K562 (cell line): ENCODE measurements at regions not wholly inside any gene's neighbourhood (a gene's known extent, or its start where the extent isn't known, plus 50 kb on each side); places are given as distances from the start of the nearest gene placed in this dataset.

Source experiments
- ATAC-seq: fragments of 200-7000 bp; cut with Tn5 transposase; 3 replicates; pipeline ENCODE4 v1.9.1; 2020; ENCODE audit warnings: moderate library complexity
- BruUV-seq: library from RNA; stranded (reverse); fragments of 400-500 nt; replicated peaks from 2 replicates; lab custom pipeline; 2021; lab: Mats Ljungman, UMichigan
- CTCF ChIA-PET: fragments of 300-600 bp; formaldehyde crosslinking; extraction: SDS; loops from one replicate; lab custom pipeline; 2021; ENCODE audit warnings: low intra/inter-chr PET ratio; lab: Yijun Ruan, JAX
- POLR2A ChIA-PET: fragments of 300-600, 350-650 bp; sonication (Branson Sonifier 250); formaldehyde crosslinking; extraction: SDS; loops from one replicate; lab custom pipeline; 2021; ENCODE audit warnings: antibody characterized with exemption, inconsistent platforms; lab: Yijun Ruan, JAX
- DNase-seq, 4 experiments: peaks; one replicate each; pipeline versions ENCODE4 v3.0.0 to v3.0.0-alpha.2; 2011 to 2018; ENCODE audit warnings: low spot score in 3 of 4, mixed read lengths in 3 of 4; ENCODE audit errors: extremely low read depth in 1 of 4
- FAIRE-seq: peaks from 2 replicates; lab custom pipeline; 2011; peaks lifted over from hg19 to GRCh38; lab: Jason Lieb, UNC
- H2AFZ ChIP-seq: 2 replicates; pipeline ENCODE4 v1.6.0; 2011; ENCODE audit warnings: low read depth, low read length, control low read depth, inconsistent platforms
- H3K27ac ChIP-seq: fragments of 200-600 bp; 3 replicates; pipeline ENCODE4 v1.8.0; 2011; ENCODE audit warnings: low read depth, mild to moderate bottlenecking, control low read depth, inconsistent platforms, low read length, moderate library complexity, mixed read lengths; ENCODE audit errors: extremely low read depth
- H3K27me3 ChIP-seq, 2 experiments: fragments of 300-600 bp in 1 of 2; 2 replicates in 1 of 2; 3 replicates in 1 of 2; pipeline versions ENCODE4 v1.6.0 to v1.8.0; 2011; ENCODE audit warnings: inconsistent platforms in 2 of 2, low read length in 2 of 2, mild to moderate bottlenecking in 1 of 2, mixed read lengths in 1 of 2, moderate library complexity in 1 of 2; ENCODE audit not compliant: control insufficient read depth in 2 of 2, insufficient read depth in 2 of 2
- H3K36me3 ChIP-seq: fragments of 300-600 bp; 3 replicates; pipeline ENCODE4 v1.8.0; 2011; ENCODE audit warnings: mild to moderate bottlenecking, low read length, inconsistent platforms; ENCODE audit not compliant: control insufficient read depth, insufficient read depth
- H3K4me1 ChIP-seq, 2 experiments: fragments of 200-600 bp in 1 of 2; replicated peaks in 1 of 2; 2 replicates in 1 of 2; 3 replicates in 1 of 2; pipeline versions ENCODE4 v1.5.1 to v1.8.0; 2011; ENCODE audit warnings: inconsistent platforms in 2 of 2, low read length in 2 of 2, mild to moderate bottlenecking in 1 of 2, mixed read lengths in 1 of 2, moderate library complexity in 1 of 2; ENCODE audit not compliant: control insufficient read depth in 2 of 2, insufficient read depth in 2 of 2
- H3K4me2 ChIP-seq: 2 replicates; pipeline ENCODE4 v1.6.1; 2011; ENCODE audit warnings: low read length, control low read depth, inconsistent platforms, mixed read lengths; ENCODE audit not compliant: insufficient read depth
- H3K4me3 ChIP-seq: fragments of 200-600 bp; sonication (generic), shearing (Covaris generic); 2 replicates; pipeline ENCODE4 v1.5.1; 2016; ENCODE audit warnings: control low read depth, inconsistent platforms
- H3K79me2 ChIP-seq: fragments of 200-600 bp; 3 replicates; pipeline ENCODE4 v1.8.0; 2011; ENCODE audit warnings: low read length, inconsistent platforms; ENCODE audit not compliant: control insufficient read depth, insufficient read depth
- H3K9ac ChIP-seq, 2 experiments: 2 replicates each; pipeline versions ENCODE4 v1.6.0 to v1.6.1; 2011; ENCODE audit warnings: low read depth in 2 of 2, low read length in 2 of 2, control low read depth in 1 of 2, inconsistent platforms in 1 of 2, mild to moderate bottlenecking in 1 of 2, mixed read lengths in 1 of 2; ENCODE audit not compliant: insufficient read depth in 1 of 2
- H3K9me1 ChIP-seq: one replicate; pipeline ENCODE4 v1.6.0; 2011; ENCODE audit warnings: inconsistent platforms, mild to moderate bottlenecking, low read length, moderate library complexity; ENCODE audit not compliant: control insufficient read depth, insufficient read depth
- H3K9me3 ChIP-seq: replicated peaks from 2 replicates; pipeline ENCODE4 v1.5.1; 2011; ENCODE audit warnings: low read depth, low read length, inconsistent platforms; ENCODE audit not compliant: control insufficient read depth, insufficient read depth
- H4K20me1 ChIP-seq: replicated peaks from 2 replicates; pipeline ENCODE4 v1.6.1; 2011; ENCODE audit warnings: low read length, inconsistent platforms, mixed read lengths; ENCODE audit not compliant: control insufficient read depth, insufficient read depth
- DIDO1 ChIP-seq: fragments of 450-650 bp; IDR thresholded peaks from 2 replicates; pipeline ENCODE4 v1.6.1; 2016; ENCODE audit warnings: low read depth, missing biosample characterization, missing genetic modification characterization
- FOXA3 ChIP-seq, 2 experiments: fragments of 450-650 bp in 1 of 2; sonication (generic) in 1 of 2; formaldehyde crosslinking; IDR thresholded peaks in 1 of 2; conservative IDR thresholded peaks in 1 of 2; 2 replicates each; pipeline versions ENCODE4 v1.4.0 to v1.8.0; 2020 to 2022; ENCODE audit warnings: mild to moderate bottlenecking in 2 of 2, missing genetic modification reagents in 1 of 2
- FOXM1 ChIP-seq, 2 experiments: fragments of 450-650 bp in 1 of 2; sonication (generic) in 1 of 2; formaldehyde crosslinking in 1 of 2; IDR thresholded peaks; 2 replicates each; pipeline versions ENCODE4 v1.6.1 to v1.9.0; 2017 to 2022; ENCODE audit warnings: low read depth in 2 of 2, mild to moderate bottlenecking in 2 of 2, missing genetic modification reagents in 1 of 2, moderate library complexity in 1 of 2
- GTF2A2 ChIP-seq: IDR thresholded peaks from 2 replicates; pipeline ENCODE4 v1.6.1; 2016; ENCODE audit warnings: mild to moderate bottlenecking, missing genetic modification characterization, missing compliant biosample characterization
- ZHX1 ChIP-seq: fragments of 150-350 bp; conservative IDR thresholded peaks from 2 replicates; pipeline ENCODE4 v1.6.1; 2014; ENCODE audit warnings: low read length
- ZNF263 ChIP-seq: sonication (generic); formaldehyde crosslinking; IDR thresholded peaks from 2 replicates; pipeline ENCODE4 v1.8.0; 2022; ENCODE audit warnings: mild to moderate bottlenecking, missing genetic modification reagents, borderline replicate concordance
- WGBS: fragments of 100-300 bp; shearing (Covaris generic); methylation state at CpG from one replicate; pipeline ENCODE4 v1.1.6; 2016; ENCODE audit warnings: low coverage, mixed read lengths; ENCODE audit not compliant: insufficient coverage; ENCODE audit errors: missing lambda C conversion rate; 5-methylcytosine and 5-hydroxymethylcytosine counted together
- in situ Hi-C: fragments of 300-500 bp; cut with MboI; formaldehyde crosslinking; loops from 4 replicates; pipeline ENCODE4 v1.15.0; 2018; ENCODE audit warnings: inconsistent platforms, mixed read lengths
- intact Hi-C: fragments of 100-400 bp; cut with micrococcal nuclease; formaldehyde crosslinking; loops from 2 replicates; pipeline ENCODE4 v1.14.2; 2022

GRCh38 chr18:39244242-39244641 is 1678.6 kb upstream of the CELF4 start (continued):
- TF ChIP-seq ZHX1: no peak
- TF ChIP-seq, all 486 proteins: peak for 0

GRCh38 chr18:39241534-39241933 is 1675.9 kb upstream of the CELF4 start:
- Histone ChIP-seq H3K27me3 (no peaks in the 10 kb centered on the region), H3K27ac (no peak overlapping the region), H3K36me3 (no peaks in the 10 kb centered on the region), H2AFZ (no peak overlapping the region), H3K9me1 (no peaks in the 10 kb centered on the region), H3K4me2 (no peak overlapping the region), H4K20me1 (no peaks in the 10 kb centered on the region), H3K9me3 (no peaks in the 10 kb centered on the region), H3K9ac (no peak overlapping the region), H3K79me2 (no peaks in the 10 kb centered on the region), H3K4me3 (no peak overlapping the region), H3K4me1 (no peaks in the 10 kb centered on the region)
- intact Hi-C loops (no loop called here), in situ Hi-C loops (no loop called here)
- CTCF ChIA-PET: no interaction called here
- BruUV-seq: no TSS peak
- ATAC-seq: no peak
- POLR2A ChIA-PET: no interaction called here
- no peak for TF ChIP-seq ZNF263 (CRISPR knock-in tag)
- TF ChIP-seq FOXM1 (IDR thresholded peaks at IDR 0.05; ENCODE audit: low read depth): no peak
- no peak for TF ChIP-seq FOXM1 (CRISPR knock-in tag; IDR thresholded peaks at IDR 0.05; ENCODE audit: low read depth)
- TF ChIP-seq ZHX1: no peak
- no peak for TF ChIP-seq GTF2A2
- TF ChIP-seq DIDO1: no peak
- no peak for TF ChIP-seq FOXA3 (CRISPR knock-in tag; conservative IDR thresholded peaks at IDR 0.05 in 1 of 2, IDR thresholded peaks at IDR 0.05 in 1 of 2)
- WGBS: 0% methylated on average over 3 of the region's 3 CpGs
- no peak for FAIRE-seq
- no peak for DNase-seq
